Nephron (organoid): ENCODE measurements at regions not wholly inside any gene's neighbourhood (a gene's known extent, or its start where the extent isn't known, plus 50 kb on each side); places are given as distances from the start of the nearest gene placed in this dataset.
A peak's percentile ranks its signal among the peaks of the same experiment; 100 is the strongest.

ENCODE experiments used
- H3K27ac Mint-ChIP-seq, 3 experiments: 2 replicates each; pipeline ENCODE4 v1.8.0; 2020; ENCODE audit warnings: mixed read lengths in 3 of 3, mild to moderate bottlenecking in 2 of 3, moderate library complexity in 1 of 3
- H3K27me3 Mint-ChIP-seq: 2 replicates; pipeline ENCODE4 v1.8.0; 2021; ENCODE audit warnings: low read depth, mild to moderate bottlenecking, moderate library complexity, mixed read lengths
- H3K36me3 Mint-ChIP-seq: 2 replicates; pipeline ENCODE4 v1.8.0; 2020; ENCODE audit warnings: low read depth, mixed read lengths
- H3K4me1 Mint-ChIP-seq: 2 replicates; pipeline ENCODE4 v1.8.0; 2020; ENCODE audit warnings: mixed read lengths
- H3K4me3 Mint-ChIP-seq, 3 experiments: 2 replicates each; pipeline ENCODE4 v1.8.0; 2020; ENCODE audit warnings: mild to moderate bottlenecking in 3 of 3, mixed read lengths in 3 of 3, moderate library complexity in 2 of 3
- H3K9me3 Mint-ChIP-seq: 2 replicates; pipeline ENCODE4 v1.8.0; 2020; ENCODE audit warnings: mixed read lengths
- CTCF ChIP-seq, 3 experiments: fragments of 200-600 bp; sonication (generic); IDR thresholded peaks; one replicate each; pipeline ENCODE4 v1.5.0; 2021; ENCODE audit warnings: antibody characterized with exemption in 3 of 3; ENCODE audit not compliant: unreplicated experiment in 3 of 3

DNA sequence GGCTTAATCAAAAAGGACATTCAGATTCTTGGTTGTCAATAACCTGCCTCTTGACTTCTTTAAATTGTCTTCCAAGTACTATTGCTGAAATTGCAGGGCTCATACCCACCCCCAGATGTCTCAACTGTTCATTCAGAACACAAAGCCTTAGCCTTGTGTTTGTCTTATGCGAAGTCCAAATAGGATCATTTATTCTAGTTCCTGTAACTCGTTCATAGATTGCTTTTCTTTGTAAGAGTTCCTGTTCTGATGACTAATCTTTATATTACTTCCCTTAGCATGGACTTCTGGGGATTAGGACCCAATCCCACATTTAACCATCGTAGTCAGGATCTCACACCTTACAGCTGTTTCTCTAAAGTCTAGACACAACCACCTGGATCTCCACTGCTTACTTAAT, 226.0 kb downstream of the VEGFC start:
- Mint-ChIP-seq H3K4me3 (no peak overlapping the region), H3K4me1 (no peaks in the 10 kb centered on the region)

GRCh38 chr4:176568238-176568637, 224.5 kb downstream of the VEGFC start:
- peaks cover 4% of the 10 kb centered on the region for H3K4me1 Mint-ChIP-seq
- H3K27me3 Mint-ChIP-seq, result no peaks in the 10 kb centered on the region
- no peaks in the 10 kb centered on the region for H3K9me3 Mint-ChIP-seq
- no peaks in the 10 kb centered on the region for H3K36me3 Mint-ChIP-seq
- no peak overlapping the region for H3K27ac Mint-ChIP-seq
- H3K4me3 Mint-ChIP-seq, result no peak overlapping the region
- no peak for TF ChIP-seq CTCF (IDR thresholded peaks at IDR 0.05; ENCODE audit: unreplicated experiment in 3 of 3)

More for the DNA sequence above, 226.0 kb downstream of the VEGFC start:
- Mint-ChIP-seq H3K27me3 (no peaks in the 10 kb centered on the region), H3K9me3 (no peaks in the 10 kb centered on the region), H3K27ac (no peak overlapping the region), H3K36me3 (no peaks in the 10 kb centered on the region)
- TF ChIP-seq CTCF (IDR thresholded peaks at IDR 0.05; ENCODE audit: unreplicated experiment in 3 of 3), result no peak

DNA sequence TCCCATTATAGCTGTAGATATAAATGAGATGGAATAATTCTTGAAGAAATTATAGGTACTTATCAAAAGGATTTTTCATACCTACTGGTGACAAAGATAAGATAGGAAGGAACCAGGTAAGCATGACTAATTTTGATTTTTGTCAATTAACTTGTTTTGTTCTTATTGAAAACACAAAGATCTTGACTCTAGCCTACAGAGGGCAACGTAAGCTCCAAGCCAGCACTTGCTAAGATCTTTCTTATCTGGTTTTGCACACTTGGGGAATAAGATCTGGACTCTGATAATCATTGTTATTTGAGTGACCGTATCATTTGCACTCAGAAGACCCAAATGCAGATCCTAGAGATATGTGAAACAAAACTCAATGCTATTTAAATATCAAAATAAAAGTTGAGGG, 223.4 kb downstream of the VEGFC start:
- Mint-ChIP-seq H3K27me3 (no peaks in the 10 kb centered on the region), H3K4me1 (peaks cover 6% of the 10 kb centered on the region), H3K36me3 (no peaks in the 10 kb centered on the region), H3K9me3 (no peaks in the 10 kb centered on the region), H3K27ac (no peak overlapping the region), H3K4me3 (no peak overlapping the region)
- TF ChIP-seq CTCF (IDR thresholded peaks at IDR 0.05; ENCODE audit: unreplicated experiment in 3 of 3), result no peak

DNA sequence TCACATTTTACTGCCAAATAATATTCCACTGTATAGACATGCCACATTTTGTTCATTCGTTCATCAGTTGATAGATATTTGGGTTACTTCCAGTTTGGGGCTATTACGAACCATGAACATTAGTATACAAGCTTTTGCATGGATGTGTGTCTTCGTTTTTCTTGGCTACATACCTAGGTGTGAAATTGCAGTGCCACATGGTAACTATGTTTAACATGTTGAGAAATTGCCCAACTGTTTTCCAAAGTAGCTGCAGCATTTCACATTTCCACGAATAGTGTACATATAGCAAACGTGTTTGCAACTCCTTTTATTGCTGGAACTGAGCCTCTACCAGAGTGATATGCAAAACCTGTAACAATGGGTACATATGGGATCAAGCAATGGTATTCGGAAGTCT, 221.5 kb downstream of the VEGFC start:
- Mint-ChIP-seq H3K27me3 (no peaks in the 10 kb centered on the region), H3K4me1 (peaks cover 11% of the 10 kb centered on the region), H3K36me3 (no peaks in the 10 kb centered on the region), H3K4me3 (no peak overlapping the region), H3K9me3 (no peaks in the 10 kb centered on the region), H3K27ac (no peak overlapping the region)
- no peak for TF ChIP-seq CTCF (IDR thresholded peaks at IDR 0.05; ENCODE audit: unreplicated experiment in 3 of 3)

- Mint-ChIP-seq H3K4me3 (no peak overlapping the region), H3K9me3 (no peaks in the 10 kb centered on the region), H3K4me1 (peaks cover 22% of the 10 kb centered on the region), H3K36me3 (no peaks in the 10 kb centered on the region), H3K27me3 (no peaks in the 10 kb centered on the region), H3K27ac (peak overlapping the region; percentile 3 to 67 (median 30))
- no peak for TF ChIP-seq CTCF (IDR thresholded peaks at IDR 0.05; ENCODE audit: unreplicated experiment in 3 of 3)
Observed at GRCh38 chr4:176575141-176575730, 217.5 kb downstream of the VEGFC start.

- H3K9me3 Mint-ChIP-seq, result peaks cover 2% of the 10 kb centered on the region
- H3K36me3 Mint-ChIP-seq, result no peaks in the 10 kb centered on the region
- peaks cover 16% of the 10 kb centered on the region for H3K4me1 Mint-ChIP-seq
- no peak overlapping the region for H3K4me3 Mint-ChIP-seq
- TF ChIP-seq CTCF (IDR thresholded peaks at IDR 0.05; ENCODE audit: unreplicated experiment in 3 of 3), result no peak
- no peaks in the 10 kb centered on the region for H3K27me3 Mint-ChIP-seq
- no peak overlapping the region for H3K27ac Mint-ChIP-seq
Observed at GRCh38 chr4:176579226-176579625, 213.5 kb downstream of the VEGFC start.
